ENCODE measurements at regions not wholly inside any gene's neighbourhood (a gene's known extent, or its start where the extent isn't known, plus 50 kb on each side); places are given as distances from the start of the nearest gene placed in this dataset.

GRCh38 chr12:94032368-94032767, 116.0 kb upstream of the PLXNC1 start:
- no peak for DNase-seq

GRCh38 chr12:94033101-94033500, 115.3 kb upstream of the PLXNC1 start:
- no peak for DNase-seq

GRCh38 chr12:94033784-94034183, 114.6 kb upstream of the PLXNC1 start:
- DNase-seq, result no peak

- DNase-seq, result no peak
These were observed 110.9 kb upstream of the PLXNC1 start for GRCh38 chr12:94037444-94037843.

GRCh38 chr12:94038605-94039004, 109.8 kb upstream of the PLXNC1 start:
- no peak for DNase-seq

GRCh38 chr12:94039199-94039840, 109.1 kb upstream of the PLXNC1 start:
- no peak for DNase-seq

GRCh38 chr12:94039914-94040313, 108.5 kb upstream of the PLXNC1 start:
- DNase-seq, result no peak

- DNase-seq, result no peak
These were observed 106.5 kb upstream of the PLXNC1 start for GRCh38 chr12:94041850-94042249.

- no peak for DNase-seq
These were observed 106.1 kb upstream of the PLXNC1 start for GRCh38 chr12:94042321-94042720.

- no peak for DNase-seq
These were observed 101.6 kb upstream of the PLXNC1 start for GRCh38 chr12:94046626-94047410.

- no peak for DNase-seq
These were observed 100.4 kb upstream of the PLXNC1 start for GRCh38 chr12:94047781-94048567.

GRCh38 chr12:94048757-94049156, 99.6 kb upstream of the PLXNC1 start:
- no peak for DNase-seq

GRCh38 chr12:94049718-94050117, 98.7 kb upstream of the PLXNC1 start:
- DNase-seq, result no peak

- DNase-seq, result no peak
These were observed 94.7 kb upstream of the PLXNC1 start for GRCh38 chr12:94053676-94054075.

GRCh38 chr12:94055528-94055927, 92.8 kb upstream of the PLXNC1 start:
- no peak for DNase-seq

GRCh38 chr12:94056419-94057158, 91.8 kb upstream of the PLXNC1 start:
- DNase-seq, result no peak

- DNase-seq, result no peak
These were observed 90.9 kb upstream of the PLXNC1 start for GRCh38 chr12:94057262-94058151.

GRCh38 chr12:94059394-94060368, 88.7 kb upstream of the PLXNC1 start:
- DNase-seq, result no peak

GRCh38 chr12:94062194-94062593, 86.2 kb upstream of the PLXNC1 start:
- no peak for DNase-seq

- no peak for DNase-seq
These were observed 85.4 kb upstream of the PLXNC1 start for GRCh38 chr12:94062796-94063635.
